B cell (primary cell): ENCODE measurements at regions not wholly inside any gene's neighbourhood (a gene's known extent, or its start where the extent isn't known, plus 50 kb on each side); places are given as distances from the start of the nearest gene placed in this dataset.

ENCODE experiments used
- ATAC-seq: fragments of 200-7000 bp; cut with Tn5 transposase; one replicate; pipeline ENCODE4 v1.10.0; 2021; ENCODE audit warnings: low read depth, mild to moderate bottlenecking, moderate number of reproducible peaks, moderate library complexity
- CTCF ChIA-PET: fragments of 350-600 bp; sonication (Branson Sonifier 250); formaldehyde crosslinking; loops from one replicate; lab custom pipeline; 2021; ENCODE audit warnings: antibody characterized with exemption, inconsistent platforms; lab: Charles Lee
- POLR2A ChIA-PET: fragments of 350-600 bp; sonication (Branson Sonifier 250); formaldehyde crosslinking; loops from one replicate; lab custom pipeline; 2021; ENCODE audit warnings: antibody characterized with exemption; lab: Charles Lee
- DNase-seq: peaks from one replicate; pipeline ENCODE4 v3.0.0; 2013
- H2AFZ ChIP-seq: 2 replicates; pipeline ENCODE4 v1.6.1; 2012; ENCODE audit warnings: mild to moderate bottlenecking, low read depth, low read length; ENCODE audit not compliant: insufficient read depth, poor library complexity, severe bottlenecking
- H3K27ac ChIP-seq, 2 donors: 1 replicate in 1 of 2; 2 replicates in 1 of 2; pipeline ENCODE4 v1.5.1; 2012 to 2013; ENCODE audit warnings: low read length in 2 of 2, mild to moderate bottlenecking in 2 of 2, moderate library complexity in 1 of 2
- H3K27me3 ChIP-seq, 4 experiments: fragments of 200-600 bp in 1 of 4; sonication (generic) in 1 of 4; replicated peaks in 1 of 4; 1 replicate in 2 of 4; 2 replicates in 2 of 4; pipeline versions ENCODE4 v1.6.1 to v1.7.0; 2013 to 2016; ENCODE audit warnings: low read length in 3 of 4, mild to moderate bottlenecking in 2 of 4, mixed read lengths in 1 of 4, moderate library complexity in 1 of 4; ENCODE audit not compliant: insufficient read depth in 4 of 4, control insufficient read depth in 3 of 4; ENCODE audit errors: control extremely low read depth in 1 of 4
- H3K36me3 ChIP-seq, 2 experiments: replicated peaks in 1 of 2; 1 replicate in 1 of 2; 2 replicates in 1 of 2; pipeline versions ENCODE4 v1.6.1 to v1.7.1; 2013; ENCODE audit warnings: low read length in 1 of 2; ENCODE audit not compliant: insufficient read depth in 2 of 2, control insufficient read depth in 1 of 2; ENCODE audit errors: control extremely low read depth in 1 of 2, extremely low read depth in 1 of 2
- H3K4me1 ChIP-seq, 2 donors: fragments of 200-600 bp in 1 of 2; sonication (generic) in 1 of 2; 1 replicate in 1 of 2; 2 replicates in 1 of 2; pipeline versions ENCODE4 v1.5.1 to v1.6.1; 2013 to 2017; ENCODE audit warnings: low read length in 2 of 2; ENCODE audit not compliant: control insufficient read depth in 2 of 2, insufficient read depth in 2 of 2
- H3K4me2 ChIP-seq: replicated peaks from 2 replicates; pipeline ENCODE3; 2012; ENCODE audit warnings: mild to moderate bottlenecking, low read depth, low read length; ENCODE audit not compliant: poor library complexity, severe bottlenecking
- H3K4me3 ChIP-seq, 5 experiments: fragments of 200-600 bp in 1 of 5; sonication (generic) in 1 of 5; 1 replicate in 3 of 5; 2 replicates in 2 of 5; pipeline versions ENCODE4 v1.5.1 to v1.7.0; 2011 to 2016; ENCODE audit warnings: low read length in 4 of 5, mild to moderate bottlenecking in 4 of 5, low read depth in 2 of 5, control low read depth in 1 of 5, moderate library complexity in 1 of 5; ENCODE audit not compliant: insufficient read depth in 1 of 5; ENCODE audit errors: control extremely low read depth in 1 of 5, extremely low read depth in 1 of 5
- H3K79me2 ChIP-seq: fragments of 200-600 bp; sonication (generic); one replicate; pipeline ENCODE4 v1.6.0; 2016; ENCODE audit warnings: low read length; ENCODE audit not compliant: control insufficient read depth, insufficient read depth
- H3K9ac ChIP-seq: fragments of 200-600 bp; sonication (generic); 2 replicates; pipeline ENCODE4 v1.6.1; 2017; ENCODE audit warnings: mild to moderate bottlenecking, low read length, moderate library complexity
- H3K9me3 ChIP-seq, 3 donors: one replicate each; pipeline versions ENCODE4 v1.6.1 to v1.7.1; 2013; ENCODE audit warnings: low read length in 2 of 3; ENCODE audit not compliant: control insufficient read depth in 2 of 3, insufficient read depth in 1 of 3; ENCODE audit errors: control extremely low read depth in 1 of 3
- H4K20me1 ChIP-seq: 2 replicates; pipeline ENCODE4 v1.6.0; 2012; ENCODE audit warnings: mild to moderate bottlenecking, low read length; ENCODE audit not compliant: insufficient read depth, control insufficient read depth, poor library complexity, severe bottlenecking
- H3K27ac Mint-ChIP-seq: one replicate; pipeline ENCODE4 v1.8.0; 2021; ENCODE audit warnings: mixed read lengths
- H3K27me3 Mint-ChIP-seq: one replicate; pipeline ENCODE4 v1.8.0; 2021; ENCODE audit warnings: mixed read lengths
- H3K4me1 Mint-ChIP-seq: one replicate; pipeline ENCODE4 v1.8.0; 2021; ENCODE audit warnings: mixed read lengths
- H3K4me3 Mint-ChIP-seq: one replicate; pipeline ENCODE4 v1.8.0; 2021; ENCODE audit warnings: mixed read lengths
- H3K9me3 Mint-ChIP-seq: one replicate; pipeline ENCODE4 v1.8.0; 2022; ENCODE audit warnings: mixed read lengths; ENCODE audit not compliant: insufficient read depth
- CTCF ChIP-seq: fragments of 200-600 bp; IDR thresholded peaks from one replicate; pipeline ENCODE4 v1.8.0; 2022; ENCODE audit warnings: antibody characterized with exemption, mild to moderate bottlenecking
- EZH2 ChIP-seq: IDR thresholded peaks from 2 replicates; pipeline ENCODE4 v1.6.1; 2012; ENCODE audit warnings: borderline replicate concordance, low read depth, mild to moderate bottlenecking, moderate library complexity, low read length; ENCODE audit not compliant: insufficient read depth, poor library complexity, severe bottlenecking
- WGBS: methylation state at CpG from one replicate; pipeline ENCODE4 v1.1.5; 2013; ENCODE audit warnings: missing lambda C conversion rate; ENCODE audit not compliant: insufficient coverage; 5-methylcytosine and 5-hydroxymethylcytosine counted together
- intact Hi-C: fragments of 100-400 bp; cut with micrococcal nuclease; formaldehyde crosslinking; loops from one replicate; pipeline ENCODE4 v1.10.0; 2022

DNA sequence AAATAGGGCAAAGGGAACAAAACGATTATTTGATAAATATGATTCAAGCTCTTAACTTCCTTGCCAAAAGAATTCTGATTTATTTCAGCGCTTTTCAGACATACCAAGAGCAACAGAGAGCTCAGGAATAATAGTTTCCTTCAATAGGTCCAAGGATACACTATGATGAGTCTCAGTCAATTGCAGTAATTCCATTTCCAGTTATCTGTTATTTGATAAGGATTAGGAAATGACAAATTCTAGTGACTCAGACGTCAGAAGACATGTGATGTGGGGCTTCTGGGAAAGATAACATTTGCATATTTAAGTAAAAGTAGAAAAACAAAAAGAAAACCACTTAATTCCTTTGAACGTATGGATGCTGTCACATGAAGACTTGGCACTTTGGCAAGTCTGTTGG lies 1250.8 kb upstream of the CDH18 start:
- Histone ChIP-seq H3K9me3 (no peaks in the 10 kb centered on the region), H3K9ac (no peak overlapping the region), H3K27ac (no peak overlapping the region), H3K79me2 (no peaks in the 10 kb centered on the region), H3K4me1 (no peaks in the 10 kb centered on the region), H3K27me3 (no peaks in the 10 kb centered on the region), H3K4me3 (no peak overlapping the region), H3K4me2 (no peak overlapping the region), H2AFZ (no peak overlapping the region), H4K20me1 (no peaks in the 10 kb centered on the region), H3K36me3 (no peaks in the 10 kb centered on the region)
- DNase-seq (no peak), ATAC-seq (no peak)
- Mint-ChIP-seq H3K27me3 (no peaks in the 10 kb centered on the region), H3K27ac (no peak overlapping the region), H3K4me3 (no peak overlapping the region), H3K4me1 (no peaks in the 10 kb centered on the region), H3K9me3 (no peaks in the 10 kb centered on the region)
- no peak for TF ChIP-seq EZH2
- no peak for TF ChIP-seq CTCF
- ChIA-PET CTCF (no interaction called here), POLR2A (no interaction called here)
- WGBS: 100% methylated on average over 1 of the region's 4 CpGs
- intact Hi-C loops: no loop called here

GRCh38 chr5:21237461-21237860 lies 1249.5 kb upstream of the CDH18 start:
- POLR2A ChIA-PET: no interaction called here

More at GRCh38 chr5:21237461-21237860, 1249.5 kb upstream of the CDH18 start:
- no peak overlapping the region for H3K27ac Mint-ChIP-seq
- no peak overlapping the region for H3K4me3 ChIP-seq
- WGBS: 71% methylated on average over 1 of the region's 1 CpG
- CTCF ChIA-PET: no interaction called here
- no peaks in the 10 kb centered on the region for H3K79me2 ChIP-seq
- no peak overlapping the region for H3K27ac ChIP-seq
- H3K9me3 Mint-ChIP-seq: no peaks in the 10 kb centered on the region
- H3K4me2 ChIP-seq: no peak overlapping the region
- no peaks in the 10 kb centered on the region for H3K9me3 ChIP-seq
- intact Hi-C loops: no loop called here
- H3K27me3 ChIP-seq: no peaks in the 10 kb centered on the region
- no peak overlapping the region for H2AFZ ChIP-seq
- no peak for DNase-seq
- no peaks in the 10 kb centered on the region for H3K36me3 ChIP-seq
- H3K27me3 Mint-ChIP-seq: no peaks in the 10 kb centered on the region
- ATAC-seq: no peak
- H4K20me1 ChIP-seq: no peaks in the 10 kb centered on the region
- no peak overlapping the region for H3K9ac ChIP-seq
- H3K4me1 ChIP-seq: no peaks in the 10 kb centered on the region
- no peaks in the 10 kb centered on the region for H3K4me1 Mint-ChIP-seq
- TF ChIP-seq EZH2: no peak
- TF ChIP-seq CTCF: no peak
- no peak overlapping the region for H3K4me3 Mint-ChIP-seq
